ENCODE measurements at regions not wholly inside any gene's neighbourhood (a gene's known extent, or its start where the extent isn't known, plus 50 kb on each side); places are given as distances from the start of the nearest gene placed in this dataset.

- no peak for DNase-seq (ENCODE audit: low read depth)
Measured at GRCh38 chr15:35657679-35658311, 111.8 kb upstream of the DPH6 start.

GRCh38 chr15:35663956-35664355, 118.0 kb upstream of the DPH6 start:
- DNase-seq (ENCODE audit: low read depth), result no peak

- DNase-seq (ENCODE audit: low read depth), result no peak
Measured at GRCh38 chr15:35665896-35666536, 120.1 kb upstream of the DPH6 start.

GRCh38 chr15:35667908-35668307, 121.9 kb upstream of the DPH6 start:
- DNase-seq (ENCODE audit: low read depth), result no peak

GRCh38 chr15:35669021-35669420, 123.1 kb upstream of the DPH6 start:
- no peak for DNase-seq (ENCODE audit: low read depth)

GRCh38 chr15:35669432-35670045, 123.6 kb upstream of the DPH6 start:
- DNase-seq (ENCODE audit: low read depth), result no peak

GRCh38 chr15:35671197-35671596, 125.2 kb upstream of the DPH6 start:
- DNase-seq (ENCODE audit: low read depth), result no peak

- no peak for DNase-seq (ENCODE audit: low read depth)
Measured at GRCh38 chr15:35671981-35672380, 126.0 kb upstream of the DPH6 start.

- no peak for DNase-seq (ENCODE audit: low read depth)
Measured at GRCh38 chr15:35673093-35673684, 127.2 kb upstream of the DPH6 start.

- DNase-seq (ENCODE audit: low read depth), result no peak
Measured at GRCh38 chr15:35674873-35675781, 129.2 kb upstream of the DPH6 start.

GRCh38 chr15:35678774-35679173, 132.8 kb upstream of the DPH6 start:
- no peak for DNase-seq (ENCODE audit: low read depth)

GRCh38 chr15:35679186-35679585, 133.2 kb upstream of the DPH6 start:
- DNase-seq (ENCODE audit: low read depth), result no peak

GRCh38 chr15:35680951-35681350, 135.0 kb upstream of the DPH6 start:
- no peak for DNase-seq (ENCODE audit: low read depth)

GRCh38 chr15:35686347-35686746, 140.4 kb upstream of the DPH6 start:
- DNase-seq (ENCODE audit: low read depth), result no peak

- DNase-seq (ENCODE audit: low read depth), result no peak
Measured at GRCh38 chr15:35689266-35689665, 143.3 kb upstream of the DPH6 start.

- DNase-seq (ENCODE audit: low read depth), result no peak
Measured at GRCh38 chr15:35690089-35690488, 144.1 kb upstream of the DPH6 start.

GRCh38 chr15:35690698-35691116, 144.7 kb upstream of the DPH6 start:
- no peak for DNase-seq (ENCODE audit: low read depth)

GRCh38 chr15:35691173-35691761, 145.3 kb upstream of the DPH6 start:
- DNase-seq (ENCODE audit: low read depth), result no peak

- DNase-seq (ENCODE audit: low read depth), result no peak
Measured at GRCh38 chr15:35691891-35692867, 146.2 kb upstream of the DPH6 start.

- DNase-seq (ENCODE audit: low read depth), result no peak
Measured at GRCh38 chr15:35693286-35693685, 147.3 kb upstream of the DPH6 start.

GRCh38 chr15:35693886-35694285, 147.9 kb upstream of the DPH6 start:
- DNase-seq (ENCODE audit: low read depth), result no peak
